ENCODE measurements at regions not wholly inside any gene's neighbourhood (a gene's known extent, or its start where the extent isn't known, plus 50 kb on each side); places are given as distances from the start of the nearest gene placed in this dataset.
"Not testable (repeated sequence)": the region's sequence is repeated elsewhere in the genome, so short reads cannot be mapped to it uniquely, and the experiment has no call there.

GRCh38 chr1:223999761-224000160, 114.2 kb upstream of the FBXO28 start:
- DNase-seq; intact Hi-C loops (cut with DNase I): not testable (repeated sequence)
- peak; percentile 59 for ATAC-seq (ENCODE audit: poor library complexity)

GRCh38 chr1:223998676-223999455, 115.0 kb upstream of the FBXO28 start:
- intact Hi-C loops (cut with DNase I); DNase-seq: not testable (repeated sequence)
- ATAC-seq (ENCODE audit: poor library complexity), result peak; percentile 53

- ATAC-seq (ENCODE audit: poor library complexity); intact Hi-C loops (cut with DNase I): not testable (repeated sequence)
Observed at GRCh38 chr1:223996376-223996775, 117.5 kb upstream of the FBXO28 start.

GRCh38 chr1:223992456-223993246, 121.3 kb upstream of the FBXO28 start:
- ATAC-seq (ENCODE audit: poor library complexity) (peak; percentile 100), DNase-seq (peak; percentile 100)
- intact Hi-C loops (cut with DNase I), result not testable (repeated sequence)

More at GRCh38 chr1:223996376-223996775, 117.5 kb upstream of the FBXO28 start:
- not testable (repeated sequence) for DNase-seq

GRCh38 chr1:223991297-223991857, 122.5 kb upstream of the FBXO28 start:
- DNase-seq; intact Hi-C loops (cut with DNase I); ATAC-seq (ENCODE audit: poor library complexity): not testable (repeated sequence)

- ATAC-seq (ENCODE audit: poor library complexity); DNase-seq; intact Hi-C loops (cut with DNase I): not testable (repeated sequence)
Observed at GRCh38 chr1:223961985-223962384, 116.2 kb upstream of the TP53BP2 start.

GRCh38 chr1:223952801-223953200, 107.1 kb upstream of the TP53BP2 start:
- DNase-seq; intact Hi-C loops (cut with DNase I); ATAC-seq (ENCODE audit: poor library complexity): not testable (repeated sequence)

GRCh38 chr1:223951551-223951950, 105.8 kb upstream of the TP53BP2 start:
- not testable (repeated sequence) for DNase-seq; ATAC-seq (ENCODE audit: poor library complexity)

GRCh38 chr1:223949944-223950343, 104.2 kb upstream of the TP53BP2 start:
- intact Hi-C loops (cut with DNase I); DNase-seq; ATAC-seq (ENCODE audit: poor library complexity): not testable (repeated sequence)

More at GRCh38 chr1:223951551-223951950, 105.8 kb upstream of the TP53BP2 start:
- intact Hi-C loops (cut with DNase I), result not testable (repeated sequence)

GRCh38 chr1:223948041-223948440, 102.3 kb upstream of the TP53BP2 start:
- intact Hi-C loops (cut with DNase I); DNase-seq; ATAC-seq (ENCODE audit: poor library complexity): not testable (repeated sequence)

GRCh38 chr1:223936592-223936991, 90.8 kb upstream of the TP53BP2 start:
- intact Hi-C loops (cut with DNase I); ATAC-seq (ENCODE audit: poor library complexity): not testable (repeated sequence)

GRCh38 chr1:223931476-223931875, 85.7 kb upstream of the TP53BP2 start:
- intact Hi-C loops (cut with DNase I); ATAC-seq (ENCODE audit: poor library complexity); DNase-seq: not testable (repeated sequence)

More at GRCh38 chr1:223936592-223936991, 90.8 kb upstream of the TP53BP2 start:
- not testable (repeated sequence) for DNase-seq

- DNase-seq, result peak; percentile 61
- intact Hi-C loops (cut with DNase I); ATAC-seq (ENCODE audit: poor library complexity): not testable (repeated sequence)
Observed at GRCh38 chr1:223920805-223921204, 75.1 kb upstream of the TP53BP2 start.

- not testable (repeated sequence) for DNase-seq
Observed at GRCh38 chr1:223915476-223915875, 69.7 kb upstream of the TP53BP2 start.

GRCh38 chr1:223913715-223914114, 68.0 kb upstream of the TP53BP2 start:
- ATAC-seq (ENCODE audit: poor library complexity); intact Hi-C loops (cut with DNase I); DNase-seq: not testable (repeated sequence)

More at GRCh38 chr1:223915476-223915875, 69.7 kb upstream of the TP53BP2 start:
- intact Hi-C loops (cut with DNase I); ATAC-seq (ENCODE audit: poor library complexity): not testable (repeated sequence)

GRCh38 chr1:223907943-223908587, 62.3 kb upstream of the TP53BP2 start:
- ATAC-seq (ENCODE audit: poor library complexity); DNase-seq; intact Hi-C loops (cut with DNase I): not testable (repeated sequence)

GRCh38 chr1:223903221-223903620, 57.5 kb upstream of the TP53BP2 start:
- intact Hi-C loops (cut with DNase I); ATAC-seq (ENCODE audit: poor library complexity); DNase-seq: not testable (repeated sequence)

GRCh38 chr1:223899775-223900174, 54.0 kb upstream of the TP53BP2 start:
- DNase-seq; ATAC-seq (ENCODE audit: poor library complexity); intact Hi-C loops (cut with DNase I): not testable (repeated sequence)

Data from Right ventricle myocardium superior (tissue), 1 donor.